AG09309 (cell line): ENCODE measurements at regions not wholly inside any gene's neighbourhood (a gene's known extent, or its start where the extent isn't known, plus 50 kb on each side); places are given as distances from the start of the nearest gene placed in this dataset.

Source experiments
- DNase-seq: peaks from one replicate; pipeline ENCODE4 v3.0.0-alpha.2; 2010; ENCODE audit warnings: low read depth
- H3K4me3 ChIP-seq: 2 replicates; pipeline ENCODE4 v1.5.1; 2011; ENCODE audit warnings: mild to moderate bottlenecking, low read depth, low read length, moderate library complexity; ENCODE audit not compliant: control insufficient read depth
- CTCF ChIP-seq: IDR thresholded peaks from 2 replicates; pipeline ENCODE4 v1.5.1; 2011; ENCODE audit warnings: mild to moderate bottlenecking, low read depth, low read length, inconsistent platforms; ENCODE audit not compliant: insufficient read depth, control insufficient read depth; ENCODE audit errors: missing control alignments

- TF ChIP-seq CTCF = no peak
- no peak overlapping the region for H3K4me3 ChIP-seq
- DNase-seq = no peak
These were observed 211.7 kb downstream of the GLI2 start for GRCh38 chr2:120947327-120947726.

- H3K4me3 ChIP-seq = no peak overlapping the region
- DNase-seq = no peak
- no peak for TF ChIP-seq CTCF
These were observed 212.5 kb downstream of the GLI2 start for GRCh38 chr2:120947982-120948661.

- H3K4me3 ChIP-seq = no peak overlapping the region
- no peak for DNase-seq
- TF ChIP-seq CTCF = no peak
These were observed 213.0 kb downstream of the GLI2 start for GRCh38 chr2:120948662-120949011.

- no peak for DNase-seq
- H3K4me3 ChIP-seq = no peak overlapping the region
- TF ChIP-seq CTCF = peak; percentile 40
These were observed 213.6 kb downstream of the GLI2 start for GRCh38 chr2:120949027-120949956.

GRCh38 chr2:120949957-120950590 is 214.4 kb downstream of the GLI2 start:
- H3K4me3 ChIP-seq = no peak overlapping the region
- TF ChIP-seq CTCF = no peak
- no peak for DNase-seq

GRCh38 chr2:120951693-120952092 is 216.0 kb downstream of the GLI2 start:
- no peak for TF ChIP-seq CTCF
- no peak overlapping the region for H3K4me3 ChIP-seq
- no peak for DNase-seq
